ENCODE measurements at regions not wholly inside any gene's neighbourhood (a gene's known extent, or its start where the extent isn't known, plus 50 kb on each side); places are given as distances from the start of the nearest gene placed in this dataset.

- Histone ChIP-seq H3K4me3 (replicated peaks; ENCODE audit: low read depth, low read length) (no peak overlapping the region), H3K27me3 (replicated peaks; ENCODE audit: control insufficient read depth, insufficient read depth, low read length) (no peaks in the 10 kb centered on the region), H3K36me3 (ENCODE audit: control insufficient read depth, insufficient read depth, low read length) (no peaks in the 10 kb centered on the region)
- DNase-seq (ENCODE audit: extremely low read depth, insufficient read length), result no peak
- no peak for TF ChIP-seq CTCF (IDR thresholded peaks at IDR 0.05; ENCODE audit: insufficient read depth, low read length, poor library complexity, severe bottlenecking)
Measured at GRCh38 chr6:163643866-163644265, 229.3 kb downstream of the QKI start.

- no peak for TF ChIP-seq CTCF (IDR thresholded peaks at IDR 0.05; ENCODE audit: insufficient read depth, low read length, poor library complexity, severe bottlenecking)
- no peak overlapping the region for H3K4me3 ChIP-seq (replicated peaks; ENCODE audit: low read depth, low read length)
- no peaks in the 10 kb centered on the region for H3K36me3 ChIP-seq (ENCODE audit: control insufficient read depth, insufficient read depth, low read length)
- no peaks in the 10 kb centered on the region for H3K27me3 ChIP-seq (replicated peaks; ENCODE audit: control insufficient read depth, insufficient read depth, low read length)
- no peak for DNase-seq (ENCODE audit: extremely low read depth, insufficient read length)
Measured at GRCh38 chr6:163641706-163642105, 227.2 kb downstream of the QKI start.

- no peak for DNase-seq (ENCODE audit: extremely low read depth, insufficient read length)
- no peak overlapping the region for H3K4me3 ChIP-seq (replicated peaks; ENCODE audit: low read depth, low read length)
- no peaks in the 10 kb centered on the region for H3K36me3 ChIP-seq (ENCODE audit: control insufficient read depth, insufficient read depth, low read length)
- H3K27me3 ChIP-seq (replicated peaks; ENCODE audit: control insufficient read depth, insufficient read depth, low read length), result no peaks in the 10 kb centered on the region
- TF ChIP-seq CTCF (IDR thresholded peaks at IDR 0.05; ENCODE audit: insufficient read depth, low read length, poor library complexity, severe bottlenecking), result no peak
Measured at GRCh38 chr6:163640641-163641040, 226.1 kb downstream of the QKI start.

GRCh38 chr6:163637524-163637923, 223.0 kb downstream of the QKI start:
- peak; percentile 37 for DNase-seq (ENCODE audit: extremely low read depth, insufficient read length)
- no peak for TF ChIP-seq CTCF (IDR thresholded peaks at IDR 0.05; ENCODE audit: insufficient read depth, low read length, poor library complexity, severe bottlenecking)
- H3K4me3 ChIP-seq (replicated peaks; ENCODE audit: low read depth, low read length), result no peak overlapping the region
- no peaks in the 10 kb centered on the region for H3K36me3 ChIP-seq (ENCODE audit: control insufficient read depth, insufficient read depth, low read length)
- H3K27me3 ChIP-seq (replicated peaks; ENCODE audit: control insufficient read depth, insufficient read depth, low read length), result no peaks in the 10 kb centered on the region

- no peak overlapping the region for H3K4me3 ChIP-seq (replicated peaks; ENCODE audit: low read depth, low read length)
- no peak for DNase-seq (ENCODE audit: extremely low read depth, insufficient read length)
- H3K27me3 ChIP-seq (replicated peaks; ENCODE audit: control insufficient read depth, insufficient read depth, low read length), result no peaks in the 10 kb centered on the region
- no peak for TF ChIP-seq CTCF (IDR thresholded peaks at IDR 0.05; ENCODE audit: insufficient read depth, low read length, poor library complexity, severe bottlenecking)
- H3K36me3 ChIP-seq (ENCODE audit: control insufficient read depth, insufficient read depth, low read length), result no peaks in the 10 kb centered on the region
Measured at GRCh38 chr6:163635731-163636364, 221.3 kb downstream of the QKI start.

- no peak for TF ChIP-seq CTCF (IDR thresholded peaks at IDR 0.05; ENCODE audit: insufficient read depth, low read length, poor library complexity, severe bottlenecking)
- no peaks in the 10 kb centered on the region for H3K27me3 ChIP-seq (replicated peaks; ENCODE audit: control insufficient read depth, insufficient read depth, low read length)
- no peak overlapping the region for H3K4me3 ChIP-seq (replicated peaks; ENCODE audit: low read depth, low read length)
- no peaks in the 10 kb centered on the region for H3K36me3 ChIP-seq (ENCODE audit: control insufficient read depth, insufficient read depth, low read length)
- no peak for DNase-seq (ENCODE audit: extremely low read depth, insufficient read length)
Measured at GRCh38 chr6:163635315-163635714, 220.8 kb downstream of the QKI start.

Measured in GM06990 (cell line).